ENCODE measurements at regions not wholly inside any gene's neighbourhood (a gene's known extent, or its start where the extent isn't known, plus 50 kb on each side); places are given as distances from the start of the nearest gene placed in this dataset.

DNA sequence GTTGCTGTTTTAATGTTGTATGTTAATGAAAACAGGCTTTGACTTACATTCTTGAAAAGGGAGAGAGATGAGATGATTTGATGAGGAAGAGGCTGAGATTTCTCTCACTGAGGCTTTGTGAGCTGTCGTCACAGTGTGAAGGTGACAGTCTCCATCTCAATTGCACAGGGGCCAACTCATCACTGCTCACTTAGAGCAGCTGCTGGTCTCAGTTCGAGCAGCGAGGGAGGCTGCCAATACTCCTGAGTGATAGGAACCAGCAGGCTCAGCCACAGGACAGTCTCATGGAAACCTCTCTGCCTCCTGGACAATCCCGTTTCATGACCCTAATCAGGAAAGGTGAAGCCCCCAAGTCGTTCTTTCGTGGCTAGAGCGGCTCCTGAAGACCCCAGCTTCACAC, 170.7 kb upstream of the SOX11 start:
- Histone ChIP-seq H3K79me2 (ENCODE audit: insufficient read depth, low read length) (no peaks in the 10 kb centered on the region), H3K9me3 (ENCODE audit: control insufficient read depth in 1 of 2, insufficient read depth in 1 of 2, low read depth in 1 of 2, low read length in 2 of 2) (peaks cover 3 to 22% of the 10 kb centered on the region in 2 experiments; a peak in 2 of 4 replicates), H3K4me2 (ENCODE audit: low read length) (no peak overlapping the region), H3K9ac (ENCODE audit: low read length) (no peak overlapping the region), H3K4me3 (replicated peaks in 1 of 2; ENCODE audit: low read depth in 1 of 2, low read length in 2 of 2) (no peak overlapping the region), H4K20me1 (ENCODE audit: insufficient read depth) (no peaks in the 10 kb centered on the region), H3K36me3 (ENCODE audit: control insufficient read depth in 1 of 2, insufficient read depth in 2 of 2, low read length in 2 of 2) (no peaks in the 10 kb centered on the region), H3K9me2 (ENCODE audit: insufficient read depth) (no peaks in the 10 kb centered on the region), H3K27me3 (ENCODE audit: insufficient read depth, low read length) (no peaks in the 10 kb centered on the region), H3K4me1 (ENCODE audit: control insufficient read depth in 1 of 2, insufficient read depth in 2 of 2, low read length in 2 of 2) (no peaks in the 10 kb centered on the region), H2AFZ (ENCODE audit: low read depth, low read length, poor library complexity, severe bottlenecking) (no peak overlapping the region), H3K27ac (ENCODE audit: low read depth, low read length) (no peak overlapping the region)
- RAD21 ChIA-PET (ENCODE audit: low non-redundant PET in 1 of 2, low total read pairs in 2 of 2, uncharacterized antibody in 2 of 2, unreplicated experiment in 2 of 2): no interaction called here
- ATAC-seq (no peak), DNase-seq (ENCODE audit: low read depth, low spot score) (no peak)
- CTCF ChIA-PET: no interaction called here
- BruUV-seq (replicated peaks): no TSS peak
- POLR2A ChIA-PET: no interaction called here
- intact Hi-C loops (cut with micrococcal nuclease): no loop called here
- TF ChIP-seq EZH2 (IDR thresholded peaks at IDR 0.05) (no peak), SP1 (IDR thresholded peaks at IDR 0.05; ENCODE audit: low read depth) (no peak), POLR2AphosphoS5 (IDR thresholded peaks at IDR 0.05; ENCODE audit: low read depth, low read length) (no peak), RAD21 (IDR thresholded peaks at IDR 0.05; ENCODE audit: low read depth) (no peak), EZH2phosphoT487 (IDR thresholded peaks at IDR 0.05; ENCODE audit: borderline replicate concordance) (no peak), YY1 (IDR thresholded peaks at IDR 0.05; ENCODE audit: extremely low read depth, insufficient replicate concordance, low read depth, low read length) (no peak), ZNF274 (IDR thresholded peaks at IDR 0.05; ENCODE audit: low read depth, low read length) (no peak), SRF (IDR thresholded peaks at IDR 0.05; ENCODE audit: low read depth) (no peak), CBX3 (IDR thresholded peaks at IDR 0.05; ENCODE audit: low read depth) (no peak), ELF1 (IDR thresholded peaks at IDR 0.05; ENCODE audit: borderline replicate concordance, low read depth) (no peak), REST (IDR thresholded peaks at IDR 0.05; ENCODE audit: low read depth) (no peak), POLR2A (IDR thresholded peaks at IDR 0.05; ENCODE audit: borderline replicate concordance, extremely low read depth, insufficient read depth, insufficient read length) (no peak), SIN3A (IDR thresholded peaks at IDR 0.05; ENCODE audit: low read depth) (no peak), ZFX (IDR thresholded peaks at IDR 0.05) (no peak), CEBPB (IDR thresholded peaks at IDR 0.05; ENCODE audit: low read depth) (no peak), TCF7L2 (IDR thresholded peaks at IDR 0.05; ENCODE audit: borderline replicate concordance, extremely low read depth, insufficient read depth, insufficient read length) (no peak), FOSL1 (IDR thresholded peaks at IDR 0.05; ENCODE audit: low read depth) (no peak), ZBTB33 (IDR thresholded peaks at IDR 0.05; ENCODE audit: extremely low read depth, insufficient replicate concordance, low read length) (no peak)
- TF ChIP-seq, protein P1, sequence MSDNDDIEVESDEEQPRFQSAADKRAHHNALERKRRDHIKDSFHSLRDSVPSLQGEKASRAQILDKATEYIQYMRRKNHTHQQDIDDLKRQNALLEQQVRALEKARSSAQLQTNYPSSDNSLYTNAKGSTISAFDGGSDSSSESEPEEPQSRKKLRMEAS (IDR thresholded peaks at IDR 0.05): no peak
- TF ChIP-seq, protein P2, sequence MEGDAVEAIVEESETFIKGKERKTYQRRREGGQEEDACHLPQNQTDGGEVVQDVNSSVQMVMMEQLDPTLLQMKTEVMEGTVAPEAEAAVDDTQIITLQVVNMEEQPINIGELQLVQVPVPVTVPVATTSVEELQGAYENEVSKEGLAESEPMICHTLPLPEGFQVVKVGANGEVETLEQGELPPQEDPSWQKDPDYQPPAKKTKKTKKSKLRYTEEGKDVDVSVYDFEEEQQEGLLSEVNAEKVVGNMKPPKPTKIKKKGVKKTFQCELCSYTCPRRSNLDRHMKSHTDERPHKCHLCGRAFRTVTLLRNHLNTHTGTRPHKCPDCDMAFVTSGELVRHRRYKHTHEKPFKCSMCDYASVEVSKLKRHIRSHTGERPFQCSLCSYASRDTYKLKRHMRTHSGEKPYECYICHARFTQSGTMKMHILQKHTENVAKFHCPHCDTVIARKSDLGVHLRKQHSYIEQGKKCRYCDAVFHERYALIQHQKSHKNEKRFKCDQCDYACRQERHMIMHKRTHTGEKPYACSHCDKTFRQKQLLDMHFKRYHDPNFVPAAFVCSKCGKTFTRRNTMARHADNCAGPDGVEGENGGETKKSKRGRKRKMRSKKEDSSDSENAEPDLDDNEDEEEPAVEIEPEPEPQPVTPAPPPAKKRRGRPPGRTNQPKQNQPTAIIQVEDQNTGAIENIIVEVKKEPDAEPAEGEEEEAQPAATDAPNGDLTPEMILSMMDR (IDR thresholded peaks at IDR 0.05 in 2 of 3, conservative IDR thresholded peaks at IDR 0.05 in 1 of 3; ENCODE audit: borderline replicate concordance in 1 of 3, insufficient read depth in 1 of 3, low read depth in 2 of 3, low read length in 2 of 3): no peak
